T-helper 2 cell treated with Interferon-gamma antibody and Interleukin-4, amounts not matched to agents 5 μg/mL and 100 μg/mL, for 36 hours (primary cell): ENCODE measurements at regions not wholly inside any gene's neighbourhood (a gene's known extent, or its start where the extent isn't known, plus 50 kb on each side); places are given as distances from the start of the nearest gene placed in this dataset.

Experiments used
- DNase-seq: peaks from one replicate; pipeline ENCODE4 v3.0.0; 2021; ENCODE audit warnings: low spot score
- H3K27ac Mint-ChIP-seq: one replicate; pipeline ENCODE4 v1.8.0; 2021; ENCODE audit warnings: mild to moderate bottlenecking, mixed read lengths
- H3K27me3 Mint-ChIP-seq: one replicate; pipeline ENCODE4 v1.8.0; 2021; ENCODE audit warnings: low read depth, mixed read lengths
- H3K36me3 Mint-ChIP-seq: one replicate; pipeline ENCODE4 v1.8.0; 2021; ENCODE audit warnings: low read depth, mixed read lengths
- H3K4me1 Mint-ChIP-seq: one replicate; pipeline ENCODE4 v1.8.0; 2021; ENCODE audit warnings: low read depth, mixed read lengths
- H3K4me3 Mint-ChIP-seq: one replicate; pipeline ENCODE4 v1.8.0; 2022; ENCODE audit warnings: mild to moderate bottlenecking, moderate library complexity, mixed read lengths
- H3K9me3 Mint-ChIP-seq: one replicate; pipeline ENCODE4 v1.8.0; 2021; ENCODE audit warnings: mixed read lengths

- Mint-ChIP-seq H3K4me3 (no peak overlapping the region), H3K4me1 (no peaks in the 10 kb centered on the region)
Observed at GRCh38 chr3:24704496-24704895, 209.8 kb upstream of the THRB start.

DNA sequence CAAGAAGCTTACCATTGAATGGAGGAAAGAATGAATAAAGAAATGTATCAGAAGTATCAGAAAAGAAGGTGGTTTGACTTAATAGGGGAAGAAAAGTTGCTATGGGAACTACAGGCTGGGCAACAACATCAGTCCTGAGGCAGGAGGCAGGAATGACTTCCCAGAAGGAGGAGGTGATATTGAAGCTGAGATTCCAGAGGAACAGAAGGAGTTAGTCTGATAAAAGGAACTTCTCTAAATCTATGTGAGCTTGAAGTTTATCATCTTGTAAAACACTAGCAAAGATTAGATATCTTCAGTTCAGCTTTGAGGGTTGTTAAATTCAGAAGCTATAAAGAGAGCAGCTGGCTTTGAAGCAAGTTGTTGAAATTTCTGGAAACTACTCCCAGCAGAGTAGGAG is 213.3 kb upstream of the THRB start:
- Mint-ChIP-seq H3K27ac (no peak overlapping the region), H3K27me3 (no peaks in the 10 kb centered on the region), H3K4me3 (no peak overlapping the region), H3K4me1 (no peaks in the 10 kb centered on the region), H3K36me3 (no peaks in the 10 kb centered on the region), H3K9me3 (no peaks in the 10 kb centered on the region)
- DNase-seq = no peak

More at GRCh38 chr3:24704496-24704895, 209.8 kb upstream of the THRB start:
- H3K9me3 Mint-ChIP-seq = no peaks in the 10 kb centered on the region
- DNase-seq = no peak
- H3K27me3 Mint-ChIP-seq = no peaks in the 10 kb centered on the region
- H3K36me3 Mint-ChIP-seq = no peaks in the 10 kb centered on the region
- H3K27ac Mint-ChIP-seq = no peak overlapping the region

DNA sequence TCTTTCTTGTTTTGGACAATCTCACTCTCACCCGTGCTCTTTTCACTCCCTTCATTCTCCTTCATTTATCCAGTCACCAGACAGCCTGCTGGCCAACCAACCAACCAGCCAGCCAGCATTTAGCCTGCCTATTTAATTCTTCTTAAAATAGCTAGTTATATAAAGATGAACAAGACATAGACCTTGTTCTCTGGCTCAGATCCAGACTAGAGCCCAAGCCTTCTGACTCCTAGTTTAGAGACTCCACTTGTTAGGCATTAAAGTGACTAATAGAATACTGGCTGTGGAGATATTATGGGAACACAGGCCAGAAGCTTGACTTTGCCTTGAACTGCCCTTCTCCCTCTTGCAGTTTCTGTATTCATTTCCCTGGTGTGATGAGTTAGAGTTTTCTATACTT is 215.3 kb upstream of the THRB start:
- H3K4me1 Mint-ChIP-seq = no peaks in the 10 kb centered on the region
- no peaks in the 10 kb centered on the region for H3K36me3 Mint-ChIP-seq
- no peaks in the 10 kb centered on the region for H3K9me3 Mint-ChIP-seq
- H3K27me3 Mint-ChIP-seq = no peaks in the 10 kb centered on the region
- no peak for DNase-seq
- no peak overlapping the region for H3K27ac Mint-ChIP-seq
- H3K4me3 Mint-ChIP-seq = no peak overlapping the region

DNA sequence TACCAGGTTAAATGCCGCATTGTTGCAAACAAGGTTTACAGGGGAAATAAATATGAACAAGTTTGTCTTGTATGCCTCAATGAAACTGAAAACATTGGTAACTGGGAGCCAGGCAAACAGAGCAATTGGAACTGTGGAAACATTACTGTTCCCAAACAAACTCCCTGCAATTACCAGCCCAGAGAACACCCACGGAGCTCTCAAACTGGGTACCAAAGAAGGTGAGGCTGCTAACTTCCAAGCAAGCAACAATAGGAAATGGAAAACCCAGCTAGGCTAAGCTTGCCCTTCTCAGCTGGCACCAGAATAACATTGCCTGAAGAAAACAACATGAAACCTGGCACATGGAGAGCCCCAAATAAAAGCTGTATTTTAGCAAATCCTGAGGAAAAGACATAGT is 218.9 kb upstream of the THRB start:
- Mint-ChIP-seq H3K9me3 (no peaks in the 10 kb centered on the region), H3K4me3 (no peak overlapping the region), H3K27ac (no peak overlapping the region), H3K4me1 (no peaks in the 10 kb centered on the region), H3K27me3 (no peaks in the 10 kb centered on the region), H3K36me3 (no peaks in the 10 kb centered on the region)
- no peak for DNase-seq

- Mint-ChIP-seq H3K36me3 (no peaks in the 10 kb centered on the region), H3K27ac (no peak overlapping the region), H3K4me1 (no peaks in the 10 kb centered on the region), H3K9me3 (no peaks in the 10 kb centered on the region), H3K27me3 (no peaks in the 10 kb centered on the region), H3K4me3 (no peak overlapping the region)
- no peak for DNase-seq
Observed at GRCh38 chr3:24714436-24714835, 219.8 kb upstream of the THRB start.

DNA sequence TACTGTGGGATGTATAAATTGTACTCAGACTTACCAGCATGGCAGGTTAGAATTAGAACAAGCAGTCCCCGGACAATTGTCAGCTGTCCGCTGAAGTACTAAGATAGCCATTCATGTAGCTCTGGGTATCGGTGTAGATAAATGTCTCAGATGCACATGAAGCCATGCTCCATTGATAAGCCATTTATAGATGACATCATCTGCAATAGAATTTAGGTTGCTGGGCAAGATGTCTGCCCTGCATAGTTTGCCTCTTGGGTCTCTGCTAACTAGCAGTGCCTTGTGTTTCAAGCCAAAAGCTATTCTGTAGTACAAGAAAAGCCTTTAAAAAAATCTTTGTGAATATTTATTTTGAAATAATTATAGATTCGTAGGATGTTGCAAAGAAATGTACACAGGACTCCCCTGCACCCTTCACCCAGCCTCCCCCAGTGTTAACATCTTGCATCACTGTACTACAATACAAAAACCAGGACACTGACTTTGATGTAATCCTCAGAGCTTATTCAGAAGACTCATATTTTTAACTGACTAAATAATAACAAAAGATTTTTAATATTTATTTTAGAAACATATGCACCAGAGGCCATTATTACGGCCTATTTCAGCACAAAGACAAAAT is 220.6 kb upstream of the THRB start:
- Mint-ChIP-seq H3K9me3 (no peaks in the 10 kb centered on the region), H3K36me3 (no peaks in the 10 kb centered on the region), H3K4me1 (no peaks in the 10 kb centered on the region), H3K27ac (no peak overlapping the region), H3K27me3 (no peaks in the 10 kb centered on the region), H3K4me3 (no peak overlapping the region)
- DNase-seq = no peak

- H3K4me3 Mint-ChIP-seq = no peak overlapping the region
- H3K36me3 Mint-ChIP-seq = no peaks in the 10 kb centered on the region
- no peaks in the 10 kb centered on the region for H3K9me3 Mint-ChIP-seq
- H3K4me1 Mint-ChIP-seq = no peaks in the 10 kb centered on the region
- H3K27me3 Mint-ChIP-seq = no peaks in the 10 kb centered on the region
- no peak overlapping the region for H3K27ac Mint-ChIP-seq
- no peak for DNase-seq
Observed at GRCh38 chr3:24722087-24722486, 227.4 kb upstream of the THRB start.

- Mint-ChIP-seq H3K27me3 (no peaks in the 10 kb centered on the region), H3K36me3 (no peaks in the 10 kb centered on the region)
- DNase-seq = no peak
Observed at GRCh38 chr3:24725514-24726255, 231.0 kb upstream of the THRB start.

DNA sequence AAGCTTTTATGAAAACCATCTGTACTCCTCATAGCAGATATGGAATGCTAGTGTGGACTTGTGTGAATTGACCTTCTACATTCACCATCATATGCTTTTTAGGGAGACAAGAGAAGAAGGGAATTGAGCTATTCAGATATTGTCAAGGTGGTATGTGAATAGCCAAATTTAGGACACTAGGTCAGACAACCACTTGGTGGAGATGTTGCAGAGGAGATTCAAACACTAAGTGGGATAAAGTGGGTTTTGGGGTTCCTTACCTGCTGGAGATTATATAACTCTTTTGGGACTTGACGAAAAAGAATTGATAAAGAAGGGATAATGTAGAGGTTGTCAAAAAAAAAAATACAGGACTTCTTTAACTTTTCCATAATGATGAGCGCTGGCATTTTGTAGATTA is 231.8 kb upstream of the THRB start:
- Mint-ChIP-seq H3K4me1 (no peaks in the 10 kb centered on the region), H3K27me3 (no peaks in the 10 kb centered on the region)

More at GRCh38 chr3:24725514-24726255, 231.0 kb upstream of the THRB start:
- Mint-ChIP-seq H3K4me1 (no peaks in the 10 kb centered on the region), H3K4me3 (no peak overlapping the region), H3K27ac (no peak overlapping the region), H3K9me3 (no peaks in the 10 kb centered on the region)

GRCh38 chr3:24730173-24730572 is 235.5 kb upstream of the THRB start:
- H3K27me3 Mint-ChIP-seq = no peaks in the 10 kb centered on the region

More for the DNA sequence above, 231.8 kb upstream of the THRB start:
- H3K27ac Mint-ChIP-seq = no peak overlapping the region
- no peak overlapping the region for H3K4me3 Mint-ChIP-seq
- DNase-seq = no peak
- H3K9me3 Mint-ChIP-seq = no peaks in the 10 kb centered on the region
- no peaks in the 10 kb centered on the region for H3K36me3 Mint-ChIP-seq

GRCh38 chr3:24734019-24734418 is 239.4 kb upstream of the THRB start:
- Mint-ChIP-seq H3K4me1 (no peaks in the 10 kb centered on the region), H3K36me3 (no peaks in the 10 kb centered on the region), H3K4me3 (no peak overlapping the region), H3K27me3 (no peaks in the 10 kb centered on the region), H3K9me3 (no peaks in the 10 kb centered on the region), H3K27ac (no peak overlapping the region)
- no peak for DNase-seq

More at GRCh38 chr3:24730173-24730572, 235.5 kb upstream of the THRB start:
- Mint-ChIP-seq H3K4me3 (no peak overlapping the region), H3K9me3 (no peaks in the 10 kb centered on the region), H3K4me1 (no peaks in the 10 kb centered on the region), H3K36me3 (no peaks in the 10 kb centered on the region), H3K27ac (no peak overlapping the region)
- no peak for DNase-seq

- Mint-ChIP-seq H3K27me3 (no peaks in the 10 kb centered on the region), H3K4me1 (no peaks in the 10 kb centered on the region), H3K36me3 (no peaks in the 10 kb centered on the region), H3K27ac (no peak overlapping the region), H3K9me3 (no peaks in the 10 kb centered on the region), H3K4me3 (no peak overlapping the region)
- no peak for DNase-seq
Observed at GRCh38 chr3:24736701-24737100, 242.1 kb upstream of the THRB start.

GRCh38 chr3:24740326-24740725 is 245.7 kb upstream of the THRB start:
- H3K4me3 Mint-ChIP-seq = no peak overlapping the region
- no peaks in the 10 kb centered on the region for H3K9me3 Mint-ChIP-seq
- H3K4me1 Mint-ChIP-seq = no peaks in the 10 kb centered on the region
- no peaks in the 10 kb centered on the region for H3K36me3 Mint-ChIP-seq
- DNase-seq = no peak
- no peaks in the 10 kb centered on the region for H3K27me3 Mint-ChIP-seq
- no peak overlapping the region for H3K27ac Mint-ChIP-seq

- DNase-seq = no peak
- H3K27me3 Mint-ChIP-seq = no peaks in the 10 kb centered on the region
- no peaks in the 10 kb centered on the region for H3K36me3 Mint-ChIP-seq
- no peaks in the 10 kb centered on the region for H3K9me3 Mint-ChIP-seq
- no peak overlapping the region for H3K4me3 Mint-ChIP-seq
- H3K27ac Mint-ChIP-seq = no peak overlapping the region
- no peaks in the 10 kb centered on the region for H3K4me1 Mint-ChIP-seq
Observed at GRCh38 chr3:24741506-24741905, 246.9 kb upstream of the THRB start.

GRCh38 chr3:24748520-24748919 is 253.9 kb upstream of the THRB start:
- no peaks in the 10 kb centered on the region for H3K9me3 Mint-ChIP-seq

More at GRCh38 chr3:24748520-24748919, 253.9 kb upstream of the THRB start:
- Mint-ChIP-seq H3K36me3 (no peaks in the 10 kb centered on the region), H3K27ac (no peak overlapping the region), H3K27me3 (no peaks in the 10 kb centered on the region), H3K4me3 (no peak overlapping the region), H3K4me1 (no peaks in the 10 kb centered on the region)
- DNase-seq = no peak
